NCI-H345 treated with DMSO at 0.1 percent for 48 hours (cell line): ENCODE measurements at regions not wholly inside any gene's neighbourhood (a gene's known extent, or its start where the extent isn't known, plus 50 kb on each side); places are given as distances from the start of the nearest gene placed in this dataset.
"Not testable (repeated sequence)": the region's sequence is repeated elsewhere in the genome, so short reads cannot be mapped to it uniquely, and the experiment has no call there.

Experiments used
- DNase-seq: peaks from one replicate; lab custom pipeline; 2025; ENCODE audit not compliant: unreplicated experiment; lab: John Stamatoyannopoulos, UW

DNA sequence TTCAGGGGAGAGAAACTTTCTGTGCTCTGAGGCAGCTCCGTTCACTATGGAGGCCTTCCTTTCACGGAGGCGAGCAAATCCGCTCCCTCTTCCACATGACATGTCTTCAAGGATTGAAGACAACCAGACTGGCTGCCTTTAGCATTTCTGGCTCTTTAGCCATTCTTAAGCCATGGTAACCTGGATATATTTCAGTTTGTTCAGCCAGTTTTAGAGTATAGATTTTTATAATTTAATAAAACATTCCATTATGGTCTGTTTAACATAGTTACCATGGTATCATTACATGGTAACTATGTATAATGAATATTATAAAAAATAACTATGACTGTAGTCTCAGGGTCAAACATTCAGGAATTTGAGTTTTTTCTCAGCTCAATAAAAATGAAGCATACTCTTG, 54.2 kb upstream of the NFIA start:
- no peak for DNase-seq

DNA sequence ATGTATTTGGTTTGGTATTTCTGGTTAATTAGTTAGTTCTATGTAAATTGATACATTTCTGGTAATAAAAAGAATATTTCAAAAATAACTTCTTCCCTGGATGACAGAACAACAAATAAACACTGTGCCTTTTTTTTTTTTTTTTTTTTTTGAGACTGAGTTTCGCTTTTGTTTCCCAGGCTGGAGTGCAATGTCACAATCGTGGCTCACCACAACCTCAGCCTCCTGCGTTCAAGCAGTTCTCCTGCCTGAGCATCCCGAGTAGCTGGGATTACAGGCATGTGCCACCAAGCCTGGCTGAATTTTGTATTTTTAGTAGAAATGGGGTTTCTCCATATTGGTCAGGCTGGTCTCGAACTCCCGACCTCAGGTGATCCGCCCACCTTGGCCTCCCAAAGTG, 64.3 kb upstream of the NFIA start:
- DNase-seq = not testable (repeated sequence)

DNA sequence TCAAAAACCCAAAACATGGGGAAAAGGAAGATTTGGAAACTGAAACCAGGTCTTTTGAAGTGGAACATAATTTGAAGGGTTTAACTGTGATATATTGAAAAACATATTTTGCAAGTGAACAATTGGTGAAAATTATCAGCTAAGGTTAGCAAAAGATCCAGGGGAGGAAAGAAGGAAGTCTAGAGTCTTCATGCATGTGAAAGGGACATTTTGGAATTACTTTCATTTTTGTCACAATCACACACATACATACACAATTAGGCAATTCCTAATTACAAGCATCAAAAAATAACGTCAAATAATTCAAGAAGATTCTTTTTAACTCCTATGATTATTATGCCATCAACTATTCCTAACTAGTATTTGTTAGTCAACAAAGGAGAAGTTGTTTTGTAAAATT, 64.7 kb upstream of the NFIA start:
- DNase-seq = no peak

DNA sequence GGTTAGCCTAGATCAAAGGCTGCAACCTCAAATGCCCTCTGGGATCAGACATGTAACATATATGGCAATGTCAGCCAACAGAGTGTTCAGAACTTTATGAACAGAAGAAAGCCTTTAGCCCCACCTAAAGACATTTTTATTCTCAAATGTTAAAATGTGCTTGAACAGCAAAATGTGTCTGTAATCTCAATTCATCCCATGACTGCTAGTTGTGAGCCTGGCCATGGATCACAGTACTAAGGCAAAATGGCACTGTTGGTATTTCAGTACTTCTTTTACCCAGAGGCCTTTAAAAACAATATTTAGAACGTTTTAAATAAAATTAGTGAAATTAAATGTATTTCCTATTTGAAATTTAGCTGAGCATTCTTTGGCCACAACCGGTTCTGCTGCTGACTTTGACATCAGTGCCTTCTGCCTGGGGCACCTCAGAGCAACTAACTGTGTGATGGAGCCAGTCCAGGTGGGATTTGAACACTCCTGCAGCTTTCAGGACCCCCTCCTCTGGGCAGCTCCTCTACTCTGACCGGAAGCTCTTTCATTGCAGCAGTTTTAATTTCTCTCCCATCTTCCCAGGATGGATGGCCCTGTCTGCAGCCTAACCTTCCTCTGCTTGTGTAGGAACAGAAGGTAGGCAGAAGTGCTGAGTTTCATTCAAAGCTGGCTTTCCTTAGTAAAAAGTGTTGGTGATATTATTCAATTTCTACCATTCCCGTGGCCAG, 68.3 kb upstream of the NFIA start:
- no peak for DNase-seq

DNA sequence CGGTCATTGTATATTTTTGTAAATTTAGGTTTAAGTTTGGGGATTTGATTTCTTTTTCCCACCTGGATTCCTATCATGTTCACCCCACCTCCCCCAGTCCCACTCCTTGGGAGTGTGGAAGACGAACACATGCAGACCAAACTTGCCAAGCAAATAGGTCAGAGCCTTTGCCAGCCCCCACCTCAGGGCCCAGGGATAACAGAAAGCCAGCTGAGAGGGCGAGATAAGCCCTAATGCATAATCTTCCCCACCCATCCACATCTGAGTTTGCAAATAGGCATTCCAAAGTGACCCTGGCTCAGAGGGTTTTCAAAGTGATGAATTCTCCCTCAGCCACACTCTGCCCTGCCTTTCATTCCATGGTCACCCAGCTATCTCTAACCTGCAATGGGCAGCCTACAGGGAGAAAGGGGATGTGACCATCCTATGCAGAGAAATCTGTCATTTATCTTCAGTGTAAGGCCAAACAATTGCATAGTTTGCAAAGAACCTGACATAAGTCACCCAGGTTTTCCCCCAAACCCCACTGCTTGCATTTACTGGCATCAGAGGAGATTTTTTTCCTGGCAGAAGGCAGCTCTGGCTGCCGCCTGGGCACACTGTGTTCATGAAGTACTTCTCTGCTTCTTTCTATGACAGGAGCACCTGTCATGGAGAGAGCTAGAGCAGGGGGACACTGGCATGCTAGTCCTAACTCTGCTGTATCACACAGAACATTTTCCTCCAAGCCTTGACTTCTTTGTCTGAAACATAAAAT, 69.0 kb upstream of the NFIA start:
- DNase-seq = no peak

DNA sequence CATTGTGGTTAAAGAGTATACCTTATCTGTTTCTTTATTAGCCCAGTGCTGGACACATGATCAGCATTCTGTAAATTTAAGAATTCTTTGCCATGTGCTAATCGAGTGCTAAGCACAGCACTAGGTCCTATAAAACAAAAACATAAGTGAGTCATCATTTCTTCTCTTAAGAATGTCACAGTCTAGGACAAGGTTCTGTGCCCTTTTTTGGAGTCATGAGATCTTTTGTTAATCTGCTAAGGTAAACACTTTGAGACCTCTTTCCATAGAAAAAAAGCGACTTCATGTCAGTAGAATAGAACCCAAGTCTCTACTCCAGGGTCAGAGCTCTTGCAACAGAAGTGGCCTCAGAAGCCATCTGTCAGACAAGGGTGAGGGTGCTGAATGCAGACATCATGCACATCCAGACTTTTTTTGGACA, 70.0 kb upstream of the NFIA start:
- peak; percentile 52 for DNase-seq

DNA sequence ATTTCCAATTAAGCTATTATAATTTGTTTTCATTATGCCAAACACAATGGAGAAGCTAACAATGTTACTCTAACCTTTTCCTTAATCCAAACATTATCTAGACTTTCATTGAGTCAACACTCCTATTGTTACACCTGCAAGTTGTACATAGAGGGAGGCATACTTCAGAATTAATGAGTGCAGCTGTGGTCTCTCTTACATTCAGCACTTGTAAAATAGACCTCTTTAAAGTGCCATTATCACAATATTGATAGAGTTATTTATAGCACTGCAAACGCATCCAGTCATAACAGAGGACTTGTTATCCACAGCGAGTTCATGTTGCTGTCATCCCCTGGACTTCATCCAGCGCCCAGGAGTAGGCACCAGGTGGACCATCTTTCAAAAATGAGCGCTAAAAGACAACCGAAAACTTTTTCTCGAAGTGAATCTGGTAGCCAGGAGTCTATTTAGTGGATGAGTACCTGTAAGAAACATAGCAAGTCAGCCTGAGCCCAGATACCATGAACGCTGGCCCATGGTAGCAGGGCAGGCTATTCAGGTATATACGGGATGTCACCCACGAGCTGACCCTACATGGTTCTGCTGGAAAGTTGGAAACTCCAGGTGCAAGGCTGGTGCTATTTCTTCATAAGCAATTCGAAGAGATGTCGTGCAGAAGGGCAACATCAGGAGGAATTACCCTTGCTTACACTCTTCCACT, 70.6 kb upstream of the NFIA start:
- DNase-seq = peak; percentile 99

DNA sequence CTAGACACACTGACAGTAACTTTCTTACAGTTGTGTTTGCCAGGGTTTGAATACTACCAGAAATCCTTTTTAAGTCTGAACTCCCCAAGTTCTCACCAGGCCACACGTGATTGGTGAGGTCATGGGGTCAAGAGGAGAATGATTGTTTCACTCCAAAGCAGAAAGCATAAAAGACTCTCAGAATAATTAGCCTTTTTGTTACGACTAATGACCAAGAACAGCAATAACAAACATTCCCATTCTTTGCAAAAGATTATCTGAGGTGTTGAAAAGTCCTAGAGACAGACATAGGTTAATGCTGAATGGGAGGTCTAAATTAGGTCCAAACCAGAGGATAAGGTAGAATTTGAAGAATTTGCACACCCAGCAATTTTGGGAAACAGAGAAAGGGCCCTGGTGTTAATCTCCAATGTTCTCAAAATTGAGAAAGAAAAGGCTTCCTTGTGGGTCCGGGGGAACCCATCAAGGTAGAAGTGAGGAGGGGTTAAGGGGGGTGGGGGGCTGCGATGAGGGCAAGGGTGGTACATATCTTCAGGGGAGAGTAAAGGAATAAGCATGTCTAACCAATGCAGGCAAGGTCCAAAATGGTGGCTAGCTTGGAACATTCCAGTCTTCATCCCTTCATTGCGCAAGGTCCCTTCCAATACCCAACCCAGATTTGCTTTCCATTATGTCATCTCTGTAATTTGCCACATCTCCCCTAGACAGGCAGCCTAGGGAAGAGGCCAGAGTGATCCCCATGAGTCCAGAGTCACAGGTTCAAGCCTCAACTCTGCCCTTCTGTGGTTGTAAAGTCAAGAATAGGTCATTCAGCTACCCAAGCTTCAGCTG, 74.6 kb upstream of the NFIA start:
- no peak for DNase-seq

DNA sequence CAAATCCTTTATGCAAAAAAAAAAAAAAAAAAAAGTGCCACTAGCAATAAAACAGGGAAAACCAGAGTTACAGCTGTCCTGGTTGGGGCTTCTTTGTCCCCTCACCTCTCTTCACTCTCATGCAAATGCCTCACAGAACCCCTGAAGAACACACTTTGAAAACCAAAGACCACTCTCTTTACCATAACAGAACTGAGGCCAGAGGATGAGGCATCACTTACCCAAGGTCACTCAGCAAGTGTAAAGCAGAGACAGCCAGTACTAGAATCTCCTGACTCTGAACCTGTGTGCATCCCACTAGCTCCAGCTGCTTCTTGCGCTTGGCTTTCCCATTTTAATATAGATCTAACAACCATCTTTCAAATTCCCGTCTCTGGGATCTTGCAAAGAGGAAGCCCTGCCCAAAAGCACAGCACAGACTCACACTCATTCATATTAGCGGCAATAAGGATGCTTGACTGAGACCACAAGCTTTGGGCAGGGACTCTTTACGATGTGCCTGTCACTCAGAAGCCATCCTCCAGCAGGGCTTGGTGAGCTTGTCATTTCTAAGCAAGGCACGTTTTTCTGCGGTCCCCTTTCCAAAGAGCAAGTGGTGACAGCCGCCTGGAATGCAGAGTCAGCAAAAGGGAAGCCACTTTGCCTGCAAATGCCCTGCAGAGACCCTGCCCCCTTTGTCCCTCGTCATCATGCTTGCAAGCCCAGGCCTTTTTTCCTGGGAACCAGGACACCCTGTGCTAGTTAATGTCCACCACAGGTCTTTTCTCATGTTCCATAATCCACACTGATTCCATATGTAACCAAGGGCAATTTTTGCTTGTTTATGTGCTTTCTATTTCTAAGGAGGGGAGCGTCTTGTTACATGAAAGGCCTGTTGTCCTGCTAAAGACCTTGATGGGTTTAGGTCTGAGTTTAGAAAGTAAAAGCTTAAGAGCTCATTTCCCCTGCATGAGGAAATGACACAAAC, 76.5 kb upstream of the NFIA start:
- no peak for DNase-seq

DNA sequence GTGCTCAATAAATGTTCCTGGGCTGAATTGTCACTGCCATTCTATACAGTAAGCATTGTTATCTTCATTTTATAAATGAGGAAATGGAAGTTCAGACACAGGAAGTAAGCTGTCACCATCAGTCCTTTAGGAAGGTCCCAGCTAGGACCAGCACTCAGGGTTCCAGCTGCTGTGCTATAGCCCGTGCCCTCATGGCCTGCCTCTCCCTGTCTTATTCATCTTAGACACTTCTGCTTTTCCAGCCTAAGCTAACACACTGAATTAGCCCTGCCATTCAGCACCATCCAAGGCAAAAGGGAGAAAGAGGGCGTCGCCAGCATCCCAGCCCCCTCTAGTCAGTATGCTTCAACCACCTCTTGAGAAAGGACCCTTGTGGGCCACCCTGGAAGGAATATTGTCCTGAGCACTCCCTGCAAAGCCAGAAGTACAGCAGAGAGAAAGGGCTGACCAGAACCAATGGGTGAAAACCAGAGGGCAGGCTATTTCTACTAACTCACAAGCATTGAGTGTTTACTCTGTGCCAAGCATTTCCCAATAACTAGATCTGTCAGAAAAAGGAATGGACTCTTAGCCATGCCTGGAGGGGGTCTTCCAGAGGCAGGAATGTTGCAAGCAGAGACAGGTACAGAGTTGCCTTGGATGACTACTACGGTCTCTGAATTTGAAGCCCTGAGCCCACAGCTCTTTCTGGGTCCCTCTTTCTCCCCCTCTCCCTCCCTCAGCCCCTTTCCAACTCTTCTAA, 77.9 kb upstream of the NFIA start:
- no peak for DNase-seq

DNA sequence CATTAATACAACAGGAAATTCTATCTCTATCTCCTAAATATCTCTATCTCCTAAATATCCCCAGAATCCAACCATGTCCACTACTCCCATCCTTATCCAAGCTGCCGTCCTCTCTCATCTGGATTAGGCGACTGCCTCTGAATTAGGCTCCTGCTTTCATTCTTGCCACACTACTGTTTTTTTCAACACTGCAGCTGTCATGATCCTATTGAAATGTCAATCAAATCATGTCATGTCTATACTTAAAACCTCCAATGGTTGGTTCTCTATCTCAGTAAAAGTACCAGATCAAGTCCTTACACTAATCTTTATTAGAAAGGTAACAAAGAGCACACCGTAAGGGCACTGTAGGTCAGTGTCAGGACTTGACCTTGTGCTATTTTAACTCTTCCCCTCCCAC, 82.0 kb upstream of the NFIA start:
- DNase-seq = no peak

DNA sequence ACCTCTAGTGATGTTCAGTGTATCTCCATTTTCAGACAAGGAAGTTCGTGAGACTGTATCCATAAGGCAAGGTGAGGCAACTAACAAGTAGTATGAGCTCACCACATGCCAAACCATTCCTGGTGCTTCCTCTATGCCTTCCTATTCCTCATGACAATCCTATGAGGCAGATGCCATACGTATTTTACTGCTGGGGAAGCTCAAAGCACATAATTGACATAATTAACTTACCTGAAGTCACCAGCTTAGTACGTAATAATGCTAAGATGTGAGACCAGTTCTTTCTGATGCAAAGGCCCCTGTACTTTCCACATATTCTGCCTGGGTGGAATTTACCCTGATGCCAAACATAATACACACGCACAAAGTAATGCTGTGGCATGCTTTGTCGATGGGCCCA, 83.6 kb upstream of the NFIA start:
- DNase-seq = no peak

DNA sequence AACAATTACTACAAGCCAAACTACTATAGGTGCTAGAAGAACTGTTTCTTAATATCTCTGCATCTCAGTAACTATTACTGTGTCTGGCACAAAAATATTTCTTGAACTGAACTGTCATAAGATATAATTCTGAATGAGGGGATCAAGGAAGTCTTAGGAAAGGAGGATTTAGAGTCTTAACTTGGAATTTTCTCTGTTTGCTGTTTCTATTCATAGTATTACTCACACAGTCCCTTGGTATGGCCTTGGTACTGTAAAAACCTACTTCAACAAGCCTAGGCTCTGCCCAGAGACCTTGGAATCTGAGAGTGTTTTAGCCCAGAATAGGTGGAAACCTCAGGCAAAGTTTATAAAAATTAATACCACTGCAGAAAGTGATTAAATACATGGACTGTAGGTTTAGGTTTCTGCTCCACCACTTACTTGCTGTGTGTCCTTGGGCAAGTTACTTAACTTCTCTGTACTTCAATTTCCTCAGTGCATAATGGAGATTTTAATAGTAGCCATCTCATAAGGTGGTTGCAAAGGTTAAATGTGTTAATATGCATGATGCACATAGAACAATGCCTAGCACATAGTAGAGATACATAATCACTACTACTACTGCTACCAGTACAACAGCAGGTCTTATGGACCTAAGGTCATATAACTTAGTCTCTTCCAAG, 87.4 kb upstream of the NFIA start:
- no peak for DNase-seq

DNA sequence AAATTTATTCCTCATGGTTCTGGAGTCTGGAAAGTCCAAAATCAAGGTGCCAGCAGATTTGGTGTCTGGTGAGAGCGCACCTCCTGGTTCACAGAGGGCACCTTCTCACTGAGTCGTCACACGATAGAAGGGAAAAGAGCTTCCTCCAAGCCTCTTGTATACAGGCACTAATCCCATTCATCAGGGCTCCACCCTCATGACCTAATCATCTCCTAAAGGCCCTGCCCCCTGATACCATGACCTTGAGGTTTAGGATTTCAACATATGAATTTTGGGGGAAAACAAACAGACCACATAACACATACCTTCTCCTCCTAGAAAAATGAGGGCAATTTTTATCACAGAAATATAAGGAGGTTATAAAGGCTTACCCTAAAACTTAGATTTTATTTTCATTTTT, 88.0 kb upstream of the NFIA start:
- DNase-seq = no peak

DNA sequence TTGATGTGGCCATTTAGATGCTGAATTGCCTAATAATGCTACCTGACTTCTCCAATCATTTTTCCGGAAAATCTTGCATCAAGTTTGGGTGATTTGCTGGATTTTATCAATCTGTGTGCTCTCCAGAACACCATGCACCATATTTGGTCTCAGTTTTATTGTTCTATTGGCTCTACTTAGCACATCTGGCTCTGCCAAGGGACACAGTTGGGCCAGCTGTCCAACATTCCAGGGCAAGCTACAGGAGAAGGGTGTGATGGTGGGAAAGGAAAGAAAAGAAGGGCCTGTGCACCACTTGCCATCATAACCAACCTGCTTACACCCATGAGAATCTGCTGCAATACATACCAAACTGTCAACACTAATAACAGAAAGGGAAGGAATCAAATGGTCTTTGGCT, 90.2 kb upstream of the NFIA start:
- no peak for DNase-seq

DNA sequence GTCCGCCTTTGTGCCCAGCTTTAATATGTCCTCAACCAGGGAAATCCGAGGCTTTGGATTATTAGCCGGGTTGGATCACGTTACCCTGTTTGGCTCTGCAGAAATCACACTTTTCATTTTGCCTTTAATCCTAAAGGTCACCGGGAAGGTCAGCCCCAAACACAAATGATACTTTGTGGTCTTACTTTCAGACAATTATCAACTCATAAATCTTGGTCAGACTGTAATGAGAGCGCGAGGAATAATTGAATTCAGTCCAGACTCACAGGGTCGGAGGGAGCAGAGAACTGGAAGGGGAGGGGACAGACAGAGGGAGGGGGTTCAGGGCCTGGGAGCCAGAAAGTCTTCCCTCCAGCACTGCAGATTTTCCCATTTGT, 91.7 kb upstream of the NFIA start:
- DNase-seq = no peak

DNA sequence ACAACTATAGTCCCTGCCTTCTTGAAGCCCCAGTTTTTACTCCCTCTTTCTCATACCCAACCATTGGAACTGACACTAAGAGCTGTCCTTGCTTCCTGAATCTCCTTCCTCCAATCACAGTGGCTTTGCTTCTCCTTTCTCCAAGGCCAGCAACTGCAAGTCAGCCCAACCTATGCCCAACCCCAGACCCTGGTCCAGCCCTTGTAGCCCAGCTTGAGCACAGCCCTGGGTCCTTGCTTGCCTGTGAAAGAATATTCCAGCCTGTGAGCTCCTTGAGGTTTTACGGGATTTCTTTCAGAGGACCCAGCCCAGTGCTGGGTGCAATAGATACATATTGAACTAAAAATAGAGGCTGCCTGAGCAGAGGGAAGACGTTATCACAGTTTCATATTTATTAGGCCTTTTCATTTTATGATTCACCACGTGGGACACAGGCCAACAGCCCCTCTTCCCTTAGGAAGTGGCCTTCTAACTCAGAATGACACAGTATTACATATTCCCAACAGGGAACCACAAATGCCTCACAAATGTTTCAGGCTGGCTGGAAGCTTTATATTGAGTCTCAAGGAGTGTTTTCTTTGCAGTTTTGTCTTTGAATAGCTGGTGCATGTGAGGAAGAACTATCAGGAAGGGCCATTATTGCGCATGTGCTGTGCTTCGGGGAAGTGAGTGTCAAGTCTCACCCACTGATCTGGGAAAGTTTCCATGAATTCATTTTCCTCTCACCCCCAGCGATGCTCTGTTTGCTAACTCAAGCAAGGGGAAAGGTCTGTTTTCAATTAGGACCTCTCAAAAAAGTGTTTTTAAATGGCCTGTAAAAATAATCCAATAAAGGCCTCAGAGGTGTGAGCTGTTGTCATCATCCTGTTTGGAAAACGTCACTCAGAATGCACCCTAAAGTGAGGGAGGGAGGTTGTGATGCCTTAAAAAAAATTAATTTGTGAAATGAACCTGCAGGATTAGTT, 92.3 kb upstream of the NFIA start:
- DNase-seq = no peak

DNA sequence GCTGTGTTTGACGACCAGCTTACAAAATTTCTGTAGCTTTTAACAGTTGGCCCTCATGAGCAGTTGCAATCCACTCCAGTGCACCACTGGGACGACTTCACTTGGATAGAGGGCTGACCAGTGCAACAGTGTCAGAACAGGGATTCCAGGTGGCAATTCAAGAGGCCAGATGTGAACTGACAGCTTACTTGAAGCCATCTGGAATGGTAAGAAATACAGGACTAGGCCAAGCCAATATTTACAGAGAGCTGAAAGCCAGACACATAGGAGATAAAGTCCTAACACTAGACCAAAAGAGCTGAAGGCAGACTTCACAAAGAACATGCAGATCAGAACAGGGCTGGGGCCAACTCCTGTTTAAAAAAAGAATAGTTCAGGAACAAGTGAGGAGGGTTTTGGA, 93.5 kb upstream of the NFIA start:
- DNase-seq = no peak
